A673 (cell line): ENCODE measurements at regions not wholly inside any gene's neighbourhood (a gene's known extent, or its start where the extent isn't known, plus 50 kb on each side); places are given as distances from the start of the nearest gene placed in this dataset.

Experiments
- CTCF ChIP-seq: fragments of 300-800, 200-600 bp; sonication (generic); conservative IDR thresholded peaks from 2 replicates; pipeline ENCODE4 v1.5.1; 2017; ENCODE audit warnings: low read depth, mild to moderate bottlenecking, antibody characterized with exemption, low read length, moderate library complexity, mixed read lengths
- EZH2 ChIP-seq: fragments of 200-600 bp; sonication (generic); IDR thresholded peaks from 2 replicates; pipeline ENCODE4 v1.6.1; 2017; ENCODE audit warnings: borderline replicate concordance, low read depth, mild to moderate bottlenecking, mixed read lengths, antibody characterized with exemption, low read length; ENCODE audit not compliant: poor library complexity, severe bottlenecking

GRCh38 chr1:187566354-187566753, 737.6 kb downstream of the PLA2G4A start:
- TF ChIP-seq CTCF: no peak
- TF ChIP-seq EZH2: no peak
